DMS 273 treated with DMSO at 0.1 percent for 48 hours (cell line): ENCODE measurements at regions not wholly inside any gene's neighbourhood (a gene's known extent, or its start where the extent isn't known, plus 50 kb on each side); places are given as distances from the start of the nearest gene placed in this dataset.

Experiments used
- DNase-seq: peaks from one replicate; lab custom pipeline; 2025; lab: John Stamatoyannopoulos, UW

DNA sequence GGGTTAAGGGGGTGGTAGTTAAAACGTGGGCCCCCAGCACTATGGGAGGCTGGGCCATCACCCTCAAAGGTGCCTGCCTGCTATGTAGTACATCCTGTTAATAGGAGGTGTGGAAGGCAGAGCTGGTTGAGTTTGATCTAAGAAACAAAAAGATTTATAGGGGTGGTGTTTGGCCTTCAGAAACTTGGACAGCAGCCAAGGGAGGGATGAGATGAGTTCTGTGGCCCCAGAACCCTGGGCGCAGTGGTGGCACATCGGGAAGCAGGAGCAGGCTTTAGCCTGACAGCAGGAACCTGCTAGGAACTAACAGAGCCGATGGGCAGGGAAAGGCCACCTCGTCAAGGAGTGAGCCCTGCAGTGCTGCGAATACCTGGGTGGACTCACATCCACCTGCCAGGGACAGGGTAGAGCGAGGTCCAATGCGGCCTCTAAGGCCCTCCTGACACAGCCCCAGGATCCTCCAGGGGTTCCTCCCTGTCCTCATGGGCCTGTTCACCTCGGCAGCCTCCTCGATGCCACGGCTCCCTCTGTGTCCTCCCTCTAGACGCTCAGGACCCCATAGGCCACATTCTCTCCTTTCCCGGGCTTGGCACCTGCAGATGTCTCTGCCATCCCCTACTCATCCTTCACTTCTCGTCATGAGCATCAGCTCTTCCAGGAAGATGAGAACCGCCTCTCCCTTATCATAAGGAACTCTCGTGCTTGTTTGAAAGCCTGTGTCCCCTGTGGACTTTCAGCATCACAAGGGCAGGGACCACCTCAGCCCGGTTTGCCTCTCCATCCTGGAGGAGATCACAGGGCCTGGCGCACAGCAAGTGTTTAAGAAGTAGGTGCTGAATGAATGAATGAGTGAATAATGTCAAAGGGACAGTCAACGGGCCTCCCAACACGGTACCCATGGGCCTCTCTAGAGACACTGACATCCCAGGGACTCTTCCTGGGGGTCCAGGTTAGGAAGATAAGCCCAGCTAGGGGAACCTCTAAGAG lies 103.5 kb upstream of the TNRC6C start:
- no peak for DNase-seq

DNA sequence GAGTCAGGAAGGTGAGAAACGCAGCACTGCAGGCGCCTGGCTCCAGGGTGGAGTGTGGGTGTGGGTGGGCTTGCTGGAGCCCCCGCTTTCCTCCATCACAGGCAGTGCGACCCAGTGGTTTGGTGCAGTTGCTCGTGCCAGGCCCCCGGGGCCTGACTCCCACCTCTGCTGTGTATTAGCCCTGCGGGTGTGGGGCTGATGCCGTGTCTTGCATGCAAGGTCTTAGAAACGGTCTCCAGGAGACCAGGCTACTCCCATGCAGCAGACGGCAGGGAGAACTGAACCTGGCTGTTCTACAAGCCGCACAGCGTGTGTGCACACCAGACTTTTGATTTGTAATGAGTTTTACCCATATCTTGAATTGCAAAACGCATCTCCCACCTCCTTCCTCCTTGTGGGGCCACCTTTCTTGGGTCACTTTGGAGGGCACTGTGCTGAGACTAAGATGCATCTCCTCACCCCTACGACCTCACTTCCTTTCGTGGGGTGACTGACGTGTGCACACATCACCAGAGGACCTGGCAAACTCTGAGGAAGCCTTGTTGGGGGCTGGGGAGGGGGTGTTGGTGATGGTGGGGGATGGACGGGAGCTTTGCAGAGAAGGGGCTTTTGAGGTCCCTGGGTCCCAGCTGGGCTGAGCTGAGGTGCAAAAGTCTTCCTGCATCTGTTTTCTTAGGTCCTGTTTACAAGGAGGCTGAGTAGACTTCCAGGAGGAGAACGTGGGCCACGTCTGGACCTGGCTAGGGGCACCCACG lies 101.8 kb upstream of the TNRC6C start:
- DNase-seq = no peak

GRCh38 chr17:77857306-77857555 lies 101.3 kb upstream of the TNRC6C start:
- DNase-seq = no peak

- no peak for DNase-seq
These were observed 100.9 kb upstream of the TNRC6C start for GRCh38 chr17:77857613-77858012.

GRCh38 chr17:77858291-77859034 lies 100.0 kb upstream of the TNRC6C start:
- no peak for DNase-seq

- no peak for DNase-seq
These were observed 99.3 kb upstream of the TNRC6C start for GRCh38 chr17:77859035-77859810.

GRCh38 chr17:77861133-77861695 lies 97.3 kb upstream of the TNRC6C start:
- no peak for DNase-seq

DNA sequence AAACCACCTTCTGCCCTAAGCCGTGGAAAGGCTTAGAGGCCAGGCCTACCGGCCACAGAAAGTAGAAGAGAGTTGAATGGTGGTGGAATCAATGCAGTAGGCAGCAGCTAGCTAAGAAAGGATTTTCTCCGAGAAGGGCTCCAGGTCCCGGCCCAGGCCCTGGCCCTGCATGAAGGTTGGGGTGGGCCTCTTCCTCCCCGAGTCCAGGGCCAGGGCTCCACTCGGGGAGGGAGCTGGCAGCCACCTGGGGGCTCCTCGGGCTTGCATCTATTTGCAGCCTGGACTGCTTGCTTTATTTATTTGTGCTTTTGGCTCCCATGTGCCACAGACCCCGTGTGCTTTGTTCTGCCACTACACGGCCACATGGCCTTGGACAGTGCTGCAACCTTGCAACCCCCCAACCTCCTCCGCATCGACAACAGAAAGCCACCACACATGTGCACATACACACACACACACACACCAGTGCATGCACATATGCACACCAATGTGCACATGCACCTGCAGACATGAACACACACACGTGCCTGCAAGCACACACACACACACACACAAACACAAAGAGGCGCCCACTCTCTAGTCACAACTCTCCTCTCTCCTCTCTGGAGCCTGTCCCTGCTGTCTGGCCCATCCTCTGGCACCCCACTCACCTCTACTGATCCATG lies 96.4 kb upstream of the TNRC6C start:
- DNase-seq = no peak

- DNase-seq = no peak
These were observed 95.4 kb upstream of the TNRC6C start for GRCh38 chr17:77862890-77863813.

DNA sequence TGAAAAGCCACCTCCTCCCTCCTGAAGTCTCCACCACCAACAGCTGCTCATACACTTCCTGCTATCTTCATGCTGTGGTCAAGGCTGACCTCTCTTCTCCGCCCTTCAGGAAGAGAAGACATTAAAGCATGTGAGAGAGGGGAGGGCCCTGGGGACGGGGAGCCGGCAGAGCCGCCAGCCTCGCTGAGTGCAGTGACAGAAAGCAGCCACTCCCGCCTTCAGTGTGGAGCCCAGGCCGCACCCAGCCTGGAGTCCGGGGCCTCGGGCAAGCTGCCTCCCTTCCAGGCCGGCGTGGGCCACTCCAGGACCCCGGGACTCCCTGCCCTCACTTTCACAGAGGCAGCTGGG lies 94.7 kb upstream of the TNRC6C start:
- DNase-seq = no peak

- DNase-seq = no peak
These were observed 94.0 kb upstream of the TNRC6C start for GRCh38 chr17:77864234-77865111.

GRCh38 chr17:77865112-77865611 lies 93.3 kb upstream of the TNRC6C start:
- no peak for DNase-seq

DNA sequence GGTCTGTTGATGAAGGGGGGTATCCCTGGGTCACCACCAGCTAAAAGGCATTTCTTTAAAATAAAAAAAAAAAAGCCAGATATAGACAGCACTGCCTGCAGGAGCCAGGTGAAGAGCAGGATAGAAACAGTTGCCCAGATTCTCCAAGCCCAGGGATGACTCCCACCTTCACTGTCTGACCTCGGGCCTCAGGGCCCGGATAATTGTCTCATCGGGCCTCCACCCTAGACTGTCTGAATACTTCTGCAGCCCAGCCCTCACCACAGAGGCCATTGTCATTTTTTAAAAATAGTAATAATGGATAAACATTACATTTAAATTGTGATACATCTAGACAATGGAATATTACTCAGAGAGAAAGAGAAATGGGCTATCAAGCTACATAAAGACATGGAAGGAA lies 92.8 kb upstream of the TNRC6C start:
- no peak for DNase-seq

DNA sequence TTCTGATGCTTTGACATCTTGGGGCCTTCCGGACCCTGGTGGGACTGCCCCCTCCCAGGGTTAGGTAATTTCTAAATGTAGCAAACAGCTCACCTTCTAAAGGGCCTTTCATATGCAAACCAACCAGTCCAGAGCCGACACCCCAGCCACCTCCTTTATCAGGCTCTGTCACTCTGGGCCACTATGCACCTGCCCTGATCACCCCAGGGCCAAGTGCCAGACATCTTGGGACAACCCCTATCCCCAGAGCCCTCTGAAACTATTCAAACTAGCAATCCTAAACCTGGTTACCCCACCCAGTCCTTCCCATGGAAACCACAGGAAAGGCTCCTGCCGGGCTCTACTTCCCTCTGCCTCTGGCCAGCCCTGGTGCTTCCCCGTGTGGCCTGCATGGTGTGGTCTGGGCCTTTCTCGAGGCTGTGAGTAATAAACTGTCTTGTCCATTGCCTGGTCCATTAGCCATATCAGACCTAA lies 91.2 kb upstream of the TNRC6C start:
- no peak for DNase-seq

DNA sequence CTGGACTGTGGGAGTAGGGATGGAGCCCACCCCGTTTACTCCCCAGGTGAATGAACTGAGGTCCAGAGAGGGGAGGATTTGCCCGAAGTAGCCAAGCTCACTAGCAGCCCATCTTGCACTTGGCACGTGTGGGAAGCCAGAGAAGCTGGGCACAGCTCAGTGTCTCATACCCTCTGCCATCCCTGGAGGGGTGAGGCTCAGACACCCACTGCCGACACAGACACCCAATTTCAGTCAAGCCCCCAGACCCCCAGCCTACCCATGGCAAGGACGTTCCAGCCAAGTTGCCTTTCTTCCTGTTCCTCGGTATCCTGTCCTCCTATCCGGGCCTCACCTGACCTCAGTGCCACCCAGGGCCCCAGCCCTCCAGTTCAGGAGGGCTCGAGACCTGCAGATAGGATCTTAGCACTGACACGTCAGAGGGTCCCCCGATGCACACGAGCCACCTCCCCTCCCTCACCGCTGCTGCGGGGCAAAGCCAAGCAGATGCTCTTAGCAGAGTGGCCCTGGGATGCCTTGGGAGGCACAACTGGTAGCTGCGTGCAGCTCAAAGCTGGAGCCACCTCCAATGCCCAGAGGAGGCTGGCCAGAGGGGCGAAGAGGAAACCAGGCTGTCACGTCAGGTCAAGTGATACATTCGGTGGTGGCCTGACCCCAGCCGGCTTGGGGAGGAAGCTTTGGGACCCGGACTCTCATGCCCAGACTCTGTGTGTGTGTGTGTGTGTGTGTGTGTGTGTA lies 90.4 kb upstream of the TNRC6C start:
- DNase-seq = no peak

- no peak for DNase-seq
These were observed 89.4 kb upstream of the TNRC6C start for GRCh38 chr17:77869041-77869599.

GRCh38 chr17:77869665-77870132 lies 88.8 kb upstream of the TNRC6C start:
- DNase-seq = no peak
